ENCODE measurements at regions not wholly inside any gene's neighbourhood (a gene's known extent, or its start where the extent isn't known, plus 50 kb on each side); places are given as distances from the start of the nearest gene placed in this dataset.

DNA sequence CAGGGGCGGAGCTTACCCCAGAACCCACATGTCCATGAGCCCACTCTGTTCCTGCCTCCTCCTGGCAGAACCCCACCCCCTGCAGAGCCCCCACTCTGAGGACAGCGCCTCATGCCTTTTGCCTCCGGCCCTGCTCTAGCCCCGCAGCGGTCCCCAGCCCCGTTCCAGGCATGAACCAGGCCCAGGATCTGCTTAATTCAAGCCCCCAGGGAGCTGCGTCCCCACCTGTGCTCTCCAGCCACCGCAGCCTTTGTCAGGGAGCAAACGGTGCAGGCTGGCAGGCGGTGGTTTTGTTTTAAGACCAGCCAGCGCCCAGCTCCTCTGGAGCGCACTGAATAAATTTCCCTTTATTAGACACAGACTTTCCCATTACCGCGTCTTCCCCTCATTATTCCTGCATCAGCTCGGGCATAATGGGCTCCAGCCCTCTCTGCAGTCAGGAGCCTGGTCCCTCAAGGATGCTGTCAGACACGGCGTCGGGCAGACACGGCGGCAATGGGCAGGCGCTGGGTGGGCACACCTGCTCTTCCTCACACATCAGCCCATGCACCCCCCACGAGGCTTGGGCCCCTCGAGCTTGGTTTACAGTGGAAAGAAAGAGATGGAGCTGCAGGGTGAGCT, 137.6 kb downstream of the OLFM1 start:
- no CpG with 5 or more reads among the region's 23 CpGs for WGBS (ENCODE audit: insufficient coverage, insufficient read length)
- no peak for DNase-seq (ENCODE audit: low read depth, low spot score)
- Histone ChIP-seq H3K36me3 (ENCODE audit: control insufficient read depth, insufficient read depth, low read length) (no peaks in the 10 kb centered on the region), H3K27me3 (ENCODE audit: control insufficient read depth, insufficient read depth, low read length) (no peaks in the 10 kb centered on the region), H3K9me3 (ENCODE audit: control insufficient read depth, insufficient read depth, low read length) (no peaks in the 10 kb centered on the region), H3K4me1 (ENCODE audit: control insufficient read depth, insufficient read depth, low read length) (0 out of 2 replicates have a peak, but pooled peaks cover 1% of the 10 kb centered on the region), H3K4me3 (ENCODE audit: low read length) (no peak overlapping the region), H3K27ac (ENCODE audit: low read length) (no peak overlapping the region)

- H3K27ac ChIP-seq (ENCODE audit: low read length), result no peak overlapping the region
- no peaks in the 10 kb centered on the region for H3K36me3 ChIP-seq (ENCODE audit: control insufficient read depth, insufficient read depth, low read length)
- DNase-seq (ENCODE audit: low read depth, low spot score), result no peak
- no peak overlapping the region for H3K4me3 ChIP-seq (ENCODE audit: low read length)
- no CpG with 5 or more reads among the region's 11 CpGs for WGBS (ENCODE audit: insufficient coverage, insufficient read length)
- 0 out of 2 replicates have a peak, but pooled peaks cover 1% of the 10 kb centered on the region for H3K4me1 ChIP-seq (ENCODE audit: control insufficient read depth, insufficient read depth, low read length)
- no peaks in the 10 kb centered on the region for H3K27me3 ChIP-seq (ENCODE audit: control insufficient read depth, insufficient read depth, low read length)
- no peaks in the 10 kb centered on the region for H3K9me3 ChIP-seq (ENCODE audit: control insufficient read depth, insufficient read depth, low read length)
Measured at GRCh38 chr9:135225619-135226228, 138.3 kb downstream of the OLFM1 start.

- 100% methylated on average over 1 of the region's 5 CpGs for whole genome bisulfite sequencing (ENCODE audit: insufficient coverage, insufficient read length)
- Histone ChIP-seq H3K9me3 (ENCODE audit: control insufficient read depth, insufficient read depth, low read length) (no peaks in the 10 kb centered on the region), H3K27me3 (ENCODE audit: control insufficient read depth, insufficient read depth, low read length) (no peaks in the 10 kb centered on the region), H3K27ac (ENCODE audit: low read length) (no peak overlapping the region), H3K4me3 (ENCODE audit: low read length) (no peak overlapping the region), H3K36me3 (ENCODE audit: control insufficient read depth, insufficient read depth, low read length) (no peaks in the 10 kb centered on the region), H3K4me1 (ENCODE audit: control insufficient read depth, insufficient read depth, low read length) (0 out of 2 replicates have a peak, but pooled peaks cover 1% of the 10 kb centered on the region)
- no peak for DNase-seq (ENCODE audit: low read depth, low spot score)
Measured at GRCh38 chr9:135226369-135227050, 139.0 kb downstream of the OLFM1 start.

DNA sequence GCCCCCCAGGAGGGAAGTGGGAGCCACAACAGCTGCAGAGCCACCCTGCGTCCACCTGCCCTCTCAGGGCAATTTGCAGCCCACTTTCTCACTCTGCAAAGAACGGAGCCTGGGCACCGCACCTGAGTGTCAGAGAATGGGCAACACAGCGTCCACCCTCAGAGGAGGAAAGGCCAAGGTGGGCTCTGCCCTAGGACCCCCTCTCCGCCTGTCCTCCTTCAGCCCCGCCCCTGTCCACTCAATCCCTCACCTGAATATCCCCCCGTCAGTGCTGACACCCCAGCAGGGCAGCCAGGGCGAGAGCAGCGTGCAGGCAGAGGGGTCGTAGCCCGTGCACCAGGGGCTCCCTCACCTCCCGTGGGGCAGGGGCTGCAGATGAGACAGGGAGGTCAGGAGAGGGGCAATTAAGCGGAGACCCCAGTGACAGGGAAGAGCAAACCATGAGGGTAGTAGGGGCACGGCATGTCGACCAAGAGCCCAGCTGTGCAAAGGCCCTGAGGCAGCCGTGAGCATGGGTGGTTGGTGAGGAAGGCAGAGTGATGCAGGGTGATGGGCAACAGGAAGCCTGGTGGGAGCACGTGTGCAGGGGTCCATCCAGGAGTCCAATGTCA, 140.3 kb downstream of the OLFM1 start:
- no peak for DNase-seq (ENCODE audit: low read depth, low spot score)
- no peaks in the 10 kb centered on the region for H3K27me3 ChIP-seq (ENCODE audit: control insufficient read depth, insufficient read depth, low read length)
- H3K36me3 ChIP-seq (ENCODE audit: control insufficient read depth, insufficient read depth, low read length), result no peaks in the 10 kb centered on the region
- H3K27ac ChIP-seq (ENCODE audit: low read length), result no peak overlapping the region
- WGBS (ENCODE audit: insufficient coverage, insufficient read length), result no CpG with 5 or more reads among the region's 17 CpGs
- H3K4me1 ChIP-seq (ENCODE audit: control insufficient read depth, insufficient read depth, low read length), result 0 out of 2 replicates have a peak, but pooled peaks cover 1% of the 10 kb centered on the region
- no peaks in the 10 kb centered on the region for H3K9me3 ChIP-seq (ENCODE audit: control insufficient read depth, insufficient read depth, low read length)
- H3K4me3 ChIP-seq (ENCODE audit: low read length), result no peak overlapping the region

GRCh38 chr9:135228345-135228982, 141.0 kb downstream of the OLFM1 start:
- no peaks in the 10 kb centered on the region for H3K9me3 ChIP-seq (ENCODE audit: control insufficient read depth, insufficient read depth, low read length)
- H3K4me3 ChIP-seq (ENCODE audit: low read length), result no peak overlapping the region
- no peaks in the 10 kb centered on the region for H3K4me1 ChIP-seq (ENCODE audit: control insufficient read depth, insufficient read depth, low read length)
- WGBS (ENCODE audit: insufficient coverage, insufficient read length), result no CpG with 5 or more reads among the region's 18 CpGs
- no peak for DNase-seq (ENCODE audit: low read depth, low spot score)
- no peak overlapping the region for H3K27ac ChIP-seq (ENCODE audit: low read length)
- no peaks in the 10 kb centered on the region for H3K27me3 ChIP-seq (ENCODE audit: control insufficient read depth, insufficient read depth, low read length)
- no peaks in the 10 kb centered on the region for H3K36me3 ChIP-seq (ENCODE audit: control insufficient read depth, insufficient read depth, low read length)

- Histone ChIP-seq H3K27me3 (ENCODE audit: control insufficient read depth, insufficient read depth, low read length) (no peaks in the 10 kb centered on the region), H3K9me3 (ENCODE audit: control insufficient read depth, insufficient read depth, low read length) (no peaks in the 10 kb centered on the region), H3K4me3 (ENCODE audit: low read length) (no peak overlapping the region), H3K36me3 (ENCODE audit: control insufficient read depth, insufficient read depth, low read length) (no peaks in the 10 kb centered on the region), H3K27ac (ENCODE audit: low read length) (no peak overlapping the region), H3K4me1 (ENCODE audit: control insufficient read depth, insufficient read depth, low read length) (no peaks in the 10 kb centered on the region)
- WGBS (ENCODE audit: insufficient coverage, insufficient read length), result no CpG with 5 or more reads among the region's 14 CpGs
- no peak for DNase-seq (ENCODE audit: low read depth, low spot score)
Measured at GRCh38 chr9:135228983-135229625, 141.6 kb downstream of the OLFM1 start.

- no peak for DNase-seq (ENCODE audit: low read depth, low spot score)
- Histone ChIP-seq H3K27me3 (ENCODE audit: control insufficient read depth, insufficient read depth, low read length) (no peaks in the 10 kb centered on the region), H3K36me3 (ENCODE audit: control insufficient read depth, insufficient read depth, low read length) (no peaks in the 10 kb centered on the region), H3K4me1 (ENCODE audit: control insufficient read depth, insufficient read depth, low read length) (no peaks in the 10 kb centered on the region), H3K4me3 (ENCODE audit: low read length) (no peak overlapping the region), H3K9me3 (ENCODE audit: control insufficient read depth, insufficient read depth, low read length) (no peaks in the 10 kb centered on the region), H3K27ac (ENCODE audit: low read length) (no peak overlapping the region)
- no CpG with 5 or more reads among the region's 16 CpGs for WGBS (ENCODE audit: insufficient coverage, insufficient read length)
Measured at GRCh38 chr9:135229701-135230385, 142.4 kb downstream of the OLFM1 start.

DNA sequence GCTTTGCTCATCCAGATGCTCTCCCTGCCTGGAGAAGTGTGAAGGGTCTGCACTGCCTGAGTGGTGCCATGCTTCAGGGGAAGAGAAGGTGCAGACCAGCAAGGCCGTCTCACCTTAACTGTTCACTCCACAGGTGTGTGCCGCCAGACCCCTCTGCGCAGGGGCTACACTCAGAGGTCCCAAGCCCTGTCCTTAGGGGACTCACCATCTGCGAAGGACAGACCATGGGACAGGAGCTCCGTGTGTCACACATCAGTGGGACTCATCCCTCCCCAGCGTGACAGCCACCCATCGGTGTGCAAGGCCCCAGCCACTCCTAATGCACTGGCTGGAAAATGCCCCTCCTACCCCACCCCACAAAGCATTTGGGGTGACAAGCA, 142.9 kb downstream of the OLFM1 start:
- Histone ChIP-seq H3K9me3 (ENCODE audit: control insufficient read depth, insufficient read depth, low read length) (no peaks in the 10 kb centered on the region), H3K27me3 (ENCODE audit: control insufficient read depth, insufficient read depth, low read length) (no peaks in the 10 kb centered on the region), H3K4me3 (ENCODE audit: low read length) (no peak overlapping the region), H3K27ac (ENCODE audit: low read length) (no peak overlapping the region), H3K36me3 (ENCODE audit: control insufficient read depth, insufficient read depth, low read length) (no peaks in the 10 kb centered on the region), H3K4me1 (ENCODE audit: control insufficient read depth, insufficient read depth, low read length) (no peaks in the 10 kb centered on the region)
- no CpG with 5 or more reads among the region's 7 CpGs for WGBS (ENCODE audit: insufficient coverage, insufficient read length)
- DNase-seq (ENCODE audit: low read depth, low spot score), result no peak

DNA sequence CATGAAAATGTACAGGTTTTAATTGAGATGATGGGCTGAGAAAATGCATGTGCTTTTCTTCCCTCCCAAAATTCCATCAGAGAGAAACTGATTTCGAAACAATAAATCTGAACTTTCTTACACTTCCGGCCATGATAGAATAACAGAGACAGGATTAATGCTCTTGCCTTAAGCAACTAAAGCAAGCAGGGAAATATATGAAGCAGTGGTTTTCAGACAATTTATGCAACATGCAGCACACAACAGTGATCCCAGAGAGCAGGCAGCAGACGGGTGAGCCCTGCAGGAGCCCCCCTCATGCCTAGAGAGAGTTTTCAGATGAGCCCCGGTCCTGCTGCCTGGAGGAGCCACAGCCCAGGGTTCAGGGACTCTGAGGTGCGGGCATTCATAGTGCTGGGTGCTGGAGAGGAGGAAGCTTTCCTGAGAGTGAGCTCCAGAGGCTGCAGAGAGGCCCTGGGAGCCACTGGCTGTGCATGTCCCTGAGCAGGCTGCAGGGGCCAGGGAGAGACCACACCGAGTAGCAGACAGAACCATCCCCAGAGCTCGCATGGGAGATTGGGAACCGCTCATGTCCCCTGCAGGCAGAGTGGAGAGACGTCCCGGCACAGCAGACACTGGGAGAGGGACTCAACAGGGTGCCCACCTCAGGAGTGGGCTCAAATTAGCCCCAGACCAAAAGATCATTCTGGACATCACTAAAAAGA, 143.5 kb downstream of the OLFM1 start:
- H3K27ac ChIP-seq (ENCODE audit: low read length), result no peak overlapping the region
- DNase-seq (ENCODE audit: low read depth, low spot score), result no peak
- H3K9me3 ChIP-seq (ENCODE audit: control insufficient read depth, insufficient read depth, low read length), result no peaks in the 10 kb centered on the region
- no peaks in the 10 kb centered on the region for H3K27me3 ChIP-seq (ENCODE audit: control insufficient read depth, insufficient read depth, low read length)
- WGBS (ENCODE audit: insufficient coverage, insufficient read length), result no CpG with 5 or more reads among the region's 10 CpGs
- no peaks in the 10 kb centered on the region for H3K36me3 ChIP-seq (ENCODE audit: control insufficient read depth, insufficient read depth, low read length)
- H3K4me3 ChIP-seq (ENCODE audit: low read length), result no peak overlapping the region
- no peaks in the 10 kb centered on the region for H3K4me1 ChIP-seq (ENCODE audit: control insufficient read depth, insufficient read depth, low read length)

All from iPS DF 6.9 (cell line).